ENCODE measurements at regions not wholly inside any gene's neighbourhood (a gene's known extent, or its start where the extent isn't known, plus 50 kb on each side); places are given as distances from the start of the nearest gene placed in this dataset.

DNA sequence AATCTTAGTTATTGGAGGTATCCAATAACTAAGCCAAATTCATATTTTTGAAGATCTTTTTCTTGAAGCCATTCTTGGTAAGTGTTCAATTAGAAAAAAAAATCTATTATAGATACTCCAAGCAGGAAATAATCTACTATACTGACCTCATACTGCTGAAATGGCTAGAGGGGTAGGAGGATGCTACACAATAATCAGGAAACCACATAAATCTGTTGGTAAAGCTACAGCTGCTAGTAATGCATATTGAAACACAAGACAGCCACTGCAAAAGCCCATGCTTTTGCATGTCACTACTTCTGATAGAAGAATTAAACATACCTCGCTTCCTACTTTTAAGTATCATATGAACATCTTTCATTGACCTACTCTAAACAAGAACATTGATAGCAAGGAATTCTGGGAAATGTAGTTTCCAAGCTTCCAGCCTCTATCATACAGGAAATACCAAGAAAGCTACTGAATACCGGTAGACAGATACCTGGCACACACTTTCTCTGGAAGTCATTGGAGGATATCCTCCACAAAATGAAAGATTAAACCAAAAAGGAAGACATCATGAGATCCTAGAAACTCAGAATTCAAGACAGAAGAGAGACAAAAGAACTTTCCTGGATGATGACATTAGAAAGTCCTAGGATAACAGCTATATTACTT lies 103.0 kb upstream of the VAV3 start:
- H2BK12ac ChIP-seq (ENCODE audit: insufficient read length, low read depth, low read length) = no peak overlapping the region
- no peaks in the 10 kb centered on the region for H3K9me3 ChIP-seq (ENCODE audit: control insufficient read depth, low read depth, low read length)
- H3K23ac ChIP-seq (ENCODE audit: insufficient read length, low read depth, low read length) = no peak overlapping the region
- no peak overlapping the region for H4K91ac ChIP-seq (ENCODE audit: insufficient read length, low read depth, low read length)
- no peak overlapping the region for H2BK120ac ChIP-seq (ENCODE audit: low read depth, low read length, poor library complexity, severe bottlenecking)
- no peaks in the 10 kb centered on the region for H3K79me1 ChIP-seq (ENCODE audit: insufficient read depth, low read depth, low read length, poor library complexity, severe bottlenecking)
- DNase-seq = no peak
- no peaks in the 10 kb centered on the region for H3K4me1 ChIP-seq (ENCODE audit: insufficient read depth, low read length)
- H3K18ac ChIP-seq (ENCODE audit: insufficient read length, low read depth, low read length) = no peak overlapping the region
- WGBS (ENCODE audit: extremely low coverage, insufficient read length, low lambda C conversion rate) = no CpG with 5 or more reads among the region's 2 CpGs
- H4K8ac ChIP-seq (replicated peaks; ENCODE audit: insufficient read length, low read depth, low read length) = no peak overlapping the region
- no peak overlapping the region for H3K9ac ChIP-seq (ENCODE audit: extremely low read depth, insufficient read length, low read length)
- H2BK15ac ChIP-seq (ENCODE audit: low read depth, low read length) = no peak overlapping the region
- no peak overlapping the region for H2AK5ac ChIP-seq (ENCODE audit: insufficient read length, low read length)
- no peak overlapping the region for H2BK5ac ChIP-seq (ENCODE audit: insufficient read length, low read length)
- H2BK20ac ChIP-seq (ENCODE audit: low read depth, low read length, poor library complexity, severe bottlenecking) = no peak overlapping the region
- H3K36me3 Mint-ChIP-seq (ENCODE audit: insufficient read depth in 1 of 3, low read depth in 3 of 3) = no peaks in the 10 kb centered on the region
- H4K20me1 ChIP-seq (ENCODE audit: control insufficient read depth, insufficient read depth, insufficient read length) = no peaks in the 10 kb centered on the region
- no peak overlapping the region for H3K4me2 ChIP-seq (ENCODE audit: insufficient read depth, insufficient read length, low read length)
- no peak overlapping the region for H3T11ph ChIP-seq (ENCODE audit: low read length)
- no peak overlapping the region for H4K5ac ChIP-seq (ENCODE audit: insufficient read length, low read depth, low read length)
- no peaks in the 10 kb centered on the region for H3K4me1 Mint-ChIP-seq
- H2AFZ ChIP-seq (ENCODE audit: low read length) = no peak overlapping the region
- TF ChIP-seq, protein P1, sequence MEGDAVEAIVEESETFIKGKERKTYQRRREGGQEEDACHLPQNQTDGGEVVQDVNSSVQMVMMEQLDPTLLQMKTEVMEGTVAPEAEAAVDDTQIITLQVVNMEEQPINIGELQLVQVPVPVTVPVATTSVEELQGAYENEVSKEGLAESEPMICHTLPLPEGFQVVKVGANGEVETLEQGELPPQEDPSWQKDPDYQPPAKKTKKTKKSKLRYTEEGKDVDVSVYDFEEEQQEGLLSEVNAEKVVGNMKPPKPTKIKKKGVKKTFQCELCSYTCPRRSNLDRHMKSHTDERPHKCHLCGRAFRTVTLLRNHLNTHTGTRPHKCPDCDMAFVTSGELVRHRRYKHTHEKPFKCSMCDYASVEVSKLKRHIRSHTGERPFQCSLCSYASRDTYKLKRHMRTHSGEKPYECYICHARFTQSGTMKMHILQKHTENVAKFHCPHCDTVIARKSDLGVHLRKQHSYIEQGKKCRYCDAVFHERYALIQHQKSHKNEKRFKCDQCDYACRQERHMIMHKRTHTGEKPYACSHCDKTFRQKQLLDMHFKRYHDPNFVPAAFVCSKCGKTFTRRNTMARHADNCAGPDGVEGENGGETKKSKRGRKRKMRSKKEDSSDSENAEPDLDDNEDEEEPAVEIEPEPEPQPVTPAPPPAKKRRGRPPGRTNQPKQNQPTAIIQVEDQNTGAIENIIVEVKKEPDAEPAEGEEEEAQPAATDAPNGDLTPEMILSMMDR (conservative IDR thresholded peaks at IDR 0.05) = no peak
- H3K9me3 Mint-ChIP-seq = no peaks in the 10 kb centered on the region
- H3K23me2 ChIP-seq (ENCODE audit: insufficient read length, low read depth, low read length, poor library complexity, severe bottlenecking) = no peaks in the 10 kb centered on the region
- no peaks in the 10 kb centered on the region for H3K79me2 ChIP-seq (ENCODE audit: insufficient read depth, low read length)
- H3K27ac Mint-ChIP-seq = no peak overlapping the region
- no peaks in the 10 kb centered on the region for H3K27me3 ChIP-seq (ENCODE audit: insufficient read depth, low read length)
- H3K27ac ChIP-seq (ENCODE audit: insufficient read length, low read depth, low read length) = no peak overlapping the region
- no peak overlapping the region for H3K56ac ChIP-seq (ENCODE audit: insufficient read length, low read depth, low read length)
- H3K27me3 Mint-ChIP-seq (ENCODE audit: low read depth) = no peaks in the 10 kb centered on the region; the same call in 1 of the 2 replicates
- no peak overlapping the region for H3K4ac ChIP-seq (ENCODE audit: low read depth, low read length)
- H3K14ac ChIP-seq (ENCODE audit: insufficient read depth, low read length) = no peak overlapping the region
- no peak overlapping the region for H3K4me3 Mint-ChIP-seq
